ENCODE measurements at regions not wholly inside any gene's neighbourhood (a gene's known extent, or its start where the extent isn't known, plus 50 kb on each side); places are given as distances from the start of the nearest gene placed in this dataset.
"Not testable (repeated sequence)": the region's sequence is repeated elsewhere in the genome, so short reads cannot be mapped to it uniquely, and the experiment has no call there.

DNA sequence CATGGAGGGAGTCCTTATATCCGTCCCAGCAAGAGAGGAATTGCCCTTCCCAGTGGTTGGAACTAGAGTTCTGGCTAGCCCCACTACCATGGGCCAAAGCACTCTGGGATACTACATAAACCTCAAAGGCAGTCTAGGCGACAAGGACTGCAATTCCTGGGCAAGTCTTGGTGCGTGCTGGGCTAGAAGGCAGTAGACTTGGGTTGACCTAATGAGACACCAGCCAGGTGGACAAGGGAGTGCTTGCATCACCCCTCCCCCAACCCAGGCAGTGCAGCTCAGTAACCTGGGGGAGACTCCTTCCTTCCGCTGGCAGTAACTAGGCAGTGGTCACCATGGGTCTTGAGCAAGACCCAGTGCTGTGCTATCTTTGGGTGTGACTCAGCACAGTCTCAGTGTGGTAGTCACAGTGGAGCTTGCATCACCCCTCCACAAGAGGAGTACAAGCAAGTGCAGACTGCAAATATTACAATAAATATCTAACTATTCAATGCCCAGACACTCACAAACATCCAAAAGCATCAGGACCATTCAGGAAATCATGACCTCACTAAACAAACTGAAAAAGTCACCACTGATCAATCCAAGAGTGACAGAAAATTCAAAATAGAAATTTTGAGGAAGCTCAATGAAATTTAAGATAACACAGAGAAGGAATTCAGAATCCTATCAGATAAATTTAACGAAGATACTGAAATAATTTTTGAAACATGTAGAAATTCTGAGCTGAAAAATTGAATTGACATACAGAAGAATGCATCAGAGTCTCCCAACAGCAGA lies 84.7 kb upstream of the LYPLAL1 start:
- DNase-seq (ENCODE audit: low spot score) = peak; percentile 60

DNA sequence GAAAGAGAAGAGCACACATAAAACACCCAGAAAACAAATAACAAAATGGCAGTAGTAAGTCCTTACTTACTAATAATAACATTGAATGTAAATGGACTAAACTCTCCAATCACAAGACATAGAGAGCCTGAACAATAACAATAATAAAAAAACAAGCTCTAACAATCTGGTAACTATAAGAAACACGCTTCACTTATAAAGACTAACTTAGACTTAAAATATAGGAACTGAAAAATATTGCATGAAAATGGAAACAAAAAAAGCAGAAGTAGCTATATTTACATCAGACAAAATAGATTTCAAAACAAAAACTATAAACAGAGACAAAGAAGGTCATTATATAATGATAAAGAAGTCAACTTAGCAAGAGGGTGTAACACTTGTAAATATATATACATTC lies 83.1 kb upstream of the LYPLAL1 start:
- no peak for DNase-seq (ENCODE audit: low spot score)

DNA sequence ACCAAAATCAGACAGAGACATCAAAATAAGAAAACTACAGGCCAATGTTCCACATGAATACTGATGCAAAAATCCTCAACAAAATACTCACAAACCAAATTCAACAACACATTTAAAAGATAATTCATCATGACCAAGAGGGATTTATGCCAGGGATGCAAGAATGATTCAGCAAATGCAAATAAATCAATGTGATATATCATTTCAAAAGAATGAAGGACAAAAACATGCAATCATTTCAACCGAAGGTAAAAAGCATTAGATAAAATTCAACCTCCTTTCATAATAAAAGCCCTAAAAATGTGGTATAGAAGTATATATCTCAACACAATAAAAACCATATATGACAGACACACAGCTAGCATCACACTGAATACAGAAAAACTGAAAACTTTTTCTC lies 81.5 kb upstream of the LYPLAL1 start:
- no peak for DNase-seq (ENCODE audit: low spot score)

DNA sequence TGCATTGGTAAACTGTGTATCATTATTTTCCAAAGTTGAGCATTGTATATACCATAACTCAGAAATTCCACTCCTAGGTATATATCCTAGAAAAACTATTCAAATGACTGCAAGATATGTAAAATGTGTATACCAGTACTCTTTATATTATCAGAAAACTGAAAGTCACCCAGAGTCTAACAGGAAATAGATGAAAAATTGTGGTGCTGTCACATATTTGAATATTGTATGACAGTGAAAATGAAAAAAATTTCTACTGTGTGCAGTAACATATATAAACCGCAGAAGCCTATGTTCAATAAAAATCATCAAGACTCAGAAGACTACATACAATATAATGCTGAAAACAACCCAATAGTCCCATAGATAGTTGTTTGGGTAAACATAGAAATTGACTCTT lies 74.4 kb upstream of the LYPLAL1 start:
- DNase-seq (ENCODE audit: low spot score) = no peak

DNA sequence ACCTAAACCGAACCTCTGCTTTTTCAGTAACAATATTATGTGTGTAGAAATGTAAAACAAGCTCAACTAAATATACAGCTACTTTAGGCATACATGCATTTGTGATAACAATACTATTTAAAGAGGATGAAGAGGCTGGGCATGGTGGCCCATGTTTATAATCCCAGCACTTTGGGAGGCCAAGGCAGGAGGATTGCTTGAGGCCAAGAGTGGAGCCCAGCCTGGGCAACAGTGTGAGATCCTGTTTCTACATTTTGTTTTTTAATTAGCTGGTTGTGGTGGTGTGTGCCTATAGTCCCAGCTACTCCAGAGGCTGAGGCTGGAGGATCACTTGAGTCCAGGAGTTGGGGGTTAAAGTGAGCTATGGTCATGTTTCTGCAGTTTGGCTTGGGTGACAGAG lies 73.6 kb upstream of the LYPLAL1 start:
- no peak for DNase-seq (ENCODE audit: low spot score)

DNA sequence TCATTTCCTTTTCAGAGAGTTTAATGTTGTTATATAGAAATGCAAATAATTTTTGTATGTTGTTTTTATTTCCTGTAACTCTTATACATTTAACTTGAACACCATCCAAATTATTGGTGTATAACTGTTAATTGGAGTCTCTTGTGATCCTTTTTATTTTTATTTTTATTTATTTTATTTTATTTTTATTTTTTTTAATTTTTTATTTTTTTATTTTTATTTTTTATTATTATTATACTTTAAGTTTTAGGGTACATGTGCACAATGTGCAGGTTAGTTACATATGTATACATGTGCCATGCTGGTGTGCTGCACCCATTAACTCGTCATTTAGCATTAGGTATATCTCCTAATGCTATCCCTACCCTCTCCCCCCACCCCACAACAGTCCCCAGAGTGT lies 71.2 kb upstream of the LYPLAL1 start:
- DNase-seq (ENCODE audit: low spot score) = not testable (repeated sequence)

DNA sequence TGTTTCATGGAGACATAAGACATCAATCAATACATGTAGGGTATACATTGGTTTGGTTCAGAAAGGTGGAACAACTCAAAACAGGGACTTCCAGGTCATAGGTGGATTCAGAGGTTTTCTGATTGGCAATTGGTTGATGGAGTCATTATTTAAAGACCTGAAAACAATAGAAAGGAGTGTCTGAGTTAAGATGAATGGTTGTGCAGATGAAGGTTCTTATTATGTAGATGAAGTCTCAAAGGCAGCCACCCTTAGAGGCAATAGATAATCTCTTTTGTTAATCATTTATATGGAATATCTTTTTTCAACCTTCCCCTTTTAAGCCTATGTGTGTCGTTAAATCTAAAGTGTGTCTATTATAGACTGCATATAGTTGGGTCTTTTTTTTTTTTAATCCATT lies 67.8 kb upstream of the LYPLAL1 start:
- DNase-seq (ENCODE audit: low spot score) = no peak

DNA sequence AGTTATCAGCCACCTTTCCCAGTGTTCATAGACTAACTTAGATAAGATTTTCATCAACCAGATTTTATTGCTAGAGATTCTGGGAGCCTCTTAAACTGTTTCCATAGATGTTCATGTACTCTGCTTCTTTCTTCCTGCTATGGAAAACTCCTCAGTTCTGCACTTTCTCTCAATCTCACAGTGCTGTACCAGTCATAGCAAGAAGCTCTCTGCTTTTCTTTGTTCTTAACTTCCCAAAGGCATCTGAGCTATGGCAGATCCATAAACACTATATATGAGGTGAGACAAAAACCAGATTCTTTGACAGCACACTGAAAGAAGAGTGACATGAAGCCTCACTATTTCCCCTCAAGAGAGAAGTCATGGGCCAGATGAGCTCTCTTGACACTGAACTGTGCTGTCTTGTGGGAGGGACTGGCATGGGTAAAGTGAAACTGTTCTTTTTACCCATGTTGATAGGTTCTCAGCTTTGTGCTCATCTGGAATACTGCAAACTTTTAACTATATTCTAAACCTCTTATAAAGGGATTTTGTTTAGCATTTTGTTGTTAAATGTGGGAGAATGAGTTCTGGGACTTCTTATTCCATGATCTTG lies 64.2 kb upstream of the LYPLAL1 start:
- no peak for DNase-seq (ENCODE audit: low spot score)

DNA sequence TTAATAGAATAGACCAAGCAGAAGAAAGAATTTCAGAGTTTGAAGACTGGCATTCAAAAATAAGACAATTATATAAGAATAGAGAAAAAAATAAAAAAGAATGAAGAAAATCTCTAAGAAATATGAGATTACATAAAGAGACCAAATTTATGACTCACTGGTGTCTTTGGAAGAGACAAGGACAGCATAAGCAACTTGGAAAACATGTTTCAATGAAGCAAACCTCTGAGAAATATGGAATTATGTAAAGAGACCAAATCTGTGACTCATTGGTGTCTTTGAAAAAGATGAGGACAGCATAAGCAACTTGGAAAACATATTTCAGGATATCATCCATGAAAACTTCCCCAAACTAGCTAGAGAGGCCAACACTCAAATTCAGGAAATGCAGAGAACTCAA lies 60.4 kb upstream of the LYPLAL1 start:
- DNase-seq (ENCODE audit: low spot score) = no peak

DNA sequence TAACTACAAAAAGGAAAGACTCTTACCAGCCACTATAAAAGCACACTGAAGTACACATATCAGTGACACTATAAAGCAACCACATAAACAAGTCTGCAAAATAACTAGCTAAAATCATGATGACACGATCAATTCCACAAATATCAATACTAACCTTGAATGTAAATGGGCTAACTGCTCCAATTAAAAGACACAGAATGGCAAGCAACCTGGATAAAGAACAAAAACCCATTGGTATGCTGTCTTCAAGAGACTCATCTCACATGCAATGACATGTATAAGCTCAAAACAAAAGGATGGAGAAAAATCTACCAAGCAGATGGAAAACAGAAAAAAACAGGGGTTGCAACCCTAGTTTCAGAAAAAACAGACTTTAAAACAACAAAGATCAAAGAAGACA lies 59.7 kb upstream of the LYPLAL1 start:
- DNase-seq (ENCODE audit: low spot score) = no peak

DNA sequence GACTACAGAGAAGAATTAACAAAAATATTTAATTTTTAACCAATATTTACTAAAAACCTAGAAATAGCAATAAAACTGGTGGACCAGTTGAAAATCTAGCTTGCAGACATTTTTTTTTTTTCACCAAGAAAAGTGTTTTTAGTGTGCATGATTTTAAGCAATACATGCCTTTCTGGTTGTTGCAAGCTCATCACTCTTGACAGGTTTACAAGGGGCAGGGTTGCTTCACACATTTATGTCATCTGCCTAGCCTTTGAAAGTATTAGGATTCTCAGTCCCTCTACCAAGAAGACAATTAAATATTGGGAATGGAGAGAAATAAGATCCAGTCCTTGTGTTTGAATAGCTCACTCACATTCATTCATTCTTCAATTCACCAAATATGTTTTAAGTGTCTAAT lies 53.8 kb upstream of the LYPLAL1 start:
- no peak for DNase-seq (ENCODE audit: low spot score)

DNA sequence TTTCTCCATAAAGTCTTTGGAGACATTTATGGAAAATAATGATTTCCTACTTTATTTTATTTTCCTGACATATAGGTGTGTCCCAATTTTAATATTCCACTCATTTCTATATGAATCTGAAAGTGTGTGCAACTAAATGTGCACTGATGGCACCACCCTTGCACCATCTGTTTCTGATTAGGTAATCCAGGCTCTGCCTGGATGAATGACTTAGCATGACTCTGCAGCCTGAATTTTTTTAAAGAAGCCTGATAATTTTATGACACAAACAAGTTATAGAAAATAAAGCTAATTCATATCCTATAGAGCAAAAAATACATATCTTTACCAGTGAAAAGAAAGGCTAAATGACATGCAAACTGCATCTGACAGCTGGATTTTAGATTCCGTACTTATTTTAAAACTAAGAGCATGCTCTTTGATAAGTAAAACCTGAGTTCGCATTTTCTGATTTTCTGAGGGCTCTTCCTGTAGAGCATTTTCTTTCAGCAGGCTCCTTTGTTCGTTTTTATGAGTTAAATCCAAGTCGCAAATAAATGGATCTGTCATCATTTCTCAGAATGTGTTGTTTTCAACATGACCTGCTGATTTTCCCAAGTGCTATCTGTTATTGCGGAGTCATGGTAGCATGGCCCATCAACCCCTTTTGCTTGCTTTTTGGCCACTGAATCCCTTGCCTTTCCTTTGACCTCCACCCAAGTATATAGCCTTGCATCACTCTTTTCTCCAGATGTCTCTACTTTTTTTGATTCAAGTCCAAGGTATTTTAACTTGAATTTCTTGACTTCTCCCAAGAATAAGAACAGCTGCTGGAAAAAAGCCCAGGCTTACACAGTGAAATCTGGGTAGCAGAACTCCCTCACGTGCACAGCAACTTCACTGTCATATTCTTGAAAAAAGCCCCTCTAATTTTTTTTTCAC lies 52.8 kb upstream of the LYPLAL1 start:
- DNase-seq (ENCODE audit: low spot score) = peak; percentile 35

DNA sequence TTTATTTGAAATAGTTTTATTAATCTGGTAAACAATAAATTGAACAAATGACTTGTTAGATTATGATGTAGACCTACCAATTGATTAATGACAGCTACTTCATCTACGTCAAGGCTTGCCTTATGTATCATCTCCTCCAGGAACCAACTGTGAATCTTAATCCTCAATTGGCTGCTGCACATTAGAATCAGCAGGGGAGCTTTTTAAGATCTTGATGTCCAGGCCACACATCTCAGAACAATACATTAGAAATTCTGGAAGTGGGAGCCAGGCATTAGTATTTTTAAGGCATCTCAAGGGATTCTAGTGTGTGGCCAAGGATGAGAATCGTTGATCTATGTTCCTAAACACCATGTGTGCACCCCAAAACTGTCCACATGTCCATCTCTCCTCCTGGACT lies 52.0 kb upstream of the LYPLAL1 start:
- no peak for DNase-seq (ENCODE audit: low spot score)

DNA sequence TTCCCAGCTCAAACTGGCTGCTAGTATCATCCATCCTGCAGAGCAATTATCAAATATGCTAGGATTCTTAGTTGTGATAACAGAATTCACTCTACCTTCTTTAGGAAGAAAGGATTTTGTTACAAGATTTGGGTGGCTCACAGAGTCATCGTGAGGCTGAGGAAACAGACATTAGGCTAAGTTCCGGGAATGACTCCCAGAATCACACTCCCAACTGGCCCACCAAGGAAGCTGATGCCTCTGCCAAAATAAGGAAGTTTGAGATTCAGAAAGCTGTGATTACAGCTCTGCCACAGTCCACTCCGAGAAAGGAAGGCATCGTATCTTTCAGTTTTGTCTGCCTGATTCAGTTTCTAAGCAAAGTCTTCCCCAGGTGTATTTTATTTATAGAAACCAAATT lies 50.6 kb upstream of the LYPLAL1 start:
- no peak for DNase-seq (ENCODE audit: low spot score)
